ENCODE measurements at regions not wholly inside any gene's neighbourhood (a gene's known extent, or its start where the extent isn't known, plus 50 kb on each side); places are given as distances from the start of the nearest gene placed in this dataset.

GRCh38 chr7:41375582-41375981, 327.3 kb downstream of the INHBA start:
- H3K4me3 ChIP-seq (ENCODE audit: low read depth in 1 of 3, low read length in 3 of 3): no peak overlapping the region
- H3K9me3 ChIP-seq (ENCODE audit: control insufficient read depth in 4 of 4, low read length in 3 of 4): no peaks in the 10 kb centered on the region
- no peak for DNase-seq (ENCODE audit: low spot score)
- no peaks in the 10 kb centered on the region for H3K36me3 ChIP-seq (ENCODE audit: control insufficient read depth in 4 of 4, insufficient read depth in 3 of 4, low read depth in 1 of 4, low read length in 3 of 4)
- H3K27me3 ChIP-seq (ENCODE audit: control insufficient read depth in 4 of 4, insufficient read depth in 4 of 4, low read length in 3 of 4): no peaks in the 10 kb centered on the region
- no peak overlapping the region for H3K27ac ChIP-seq (ENCODE audit: low read depth in 1 of 2, low read length in 2 of 2)
- H3K4me1 ChIP-seq (ENCODE audit: control insufficient read depth in 4 of 4, insufficient read depth in 4 of 4, low read length in 3 of 4): no peaks in the 10 kb centered on the region
- H3K9ac ChIP-seq (ENCODE audit: low read depth in 1 of 2, low read length in 2 of 2): no peak overlapping the region
- TF ChIP-seq YY1 (IDR thresholded peaks at IDR 0.05) (no peak), MAX (IDR thresholded peaks at IDR 0.05) (no peak), REST (IDR thresholded peaks at IDR 0.05) (no peak), NR2F2 (IDR thresholded peaks at IDR 0.05) (no peak), SP1 (IDR thresholded peaks at IDR 0.05) (no peak), FOXA2 (IDR thresholded peaks at IDR 0.05) (no peak), HNF4G (IDR thresholded peaks at IDR 0.05) (no peak), FOXA1 (IDR thresholded peaks at IDR 0.05) (no peak), JUND (IDR thresholded peaks at IDR 0.05) (no peak), HNF4A (conservative IDR thresholded peaks at IDR 0.05) (no peak), GABPA (IDR thresholded peaks at IDR 0.05 in 1 of 2, conservative IDR thresholded peaks at IDR 0.05 in 1 of 2) (no peak)
- WGBS: 89% methylated on average over 1 of the region's 1 CpG

GRCh38 chr7:41374150-41374848, 328.6 kb downstream of the INHBA start:
- WGBS: 92% methylated on average over 6 of the region's 6 CpGs
- H3K27me3 ChIP-seq (ENCODE audit: control insufficient read depth in 4 of 4, insufficient read depth in 4 of 4, low read length in 3 of 4): no peaks in the 10 kb centered on the region
- no peak for TF ChIP-seq YY1 (IDR thresholded peaks at IDR 0.05)
- TF ChIP-seq SP1 (IDR thresholded peaks at IDR 0.05): no peak
- no peak for TF ChIP-seq MAX (IDR thresholded peaks at IDR 0.05)
- TF ChIP-seq ZBTB33 (IDR thresholded peaks at IDR 0.05): no peak
- no peak for TF ChIP-seq ATF3 (IDR thresholded peaks at IDR 0.05)

More at GRCh38 chr7:41374150-41374848, 328.6 kb downstream of the INHBA start:
- no peaks in the 10 kb centered on the region for H3K36me3 ChIP-seq (ENCODE audit: control insufficient read depth in 4 of 4, insufficient read depth in 3 of 4, low read depth in 1 of 4, low read length in 3 of 4)
- H3K4me3 ChIP-seq (ENCODE audit: low read depth in 1 of 3, low read length in 3 of 3): no peak overlapping the region
- H3K9me3 ChIP-seq (ENCODE audit: control insufficient read depth in 4 of 4, low read length in 3 of 4): no peaks in the 10 kb centered on the region
- no peak overlapping the region for H3K27ac ChIP-seq (ENCODE audit: low read depth in 1 of 2, low read length in 2 of 2)
- no peak for DNase-seq (ENCODE audit: low spot score)
- H3K4me1 ChIP-seq (ENCODE audit: control insufficient read depth in 4 of 4, insufficient read depth in 4 of 4, low read length in 3 of 4): no peaks in the 10 kb centered on the region
- no peak overlapping the region for H3K9ac ChIP-seq (ENCODE audit: low read depth in 1 of 2, low read length in 2 of 2)

All from liver (tissue), 7 donors.